ENCODE measurements at regions not wholly inside any gene's neighbourhood (a gene's known extent, or its start where the extent isn't known, plus 50 kb on each side); places are given as distances from the start of the nearest gene placed in this dataset.

GRCh38 chr4:128454281-128454871, 166.8 kb upstream of the PGRMC2 start (continued):
- TF ChIP-seq REST (IDR thresholded peaks at IDR 0.05; ENCODE audit: borderline replicate concordance) = peak; percentile 93
- TF ChIP-seq REST (CRISPR knock-in tag; IDR thresholded peaks at IDR 0.05; ENCODE audit: low read depth) = no peak
- TF ChIP-seq TCF3 (CRISPR knock-in tag; IDR thresholded peaks at IDR 0.05) = peak; percentile 37; the same call in 1 of the 2 replicates
- no peak for TF ChIP-seq SFPQ (IDR thresholded peaks at IDR 0.05; ENCODE audit: low read depth, low read length)
- TF ChIP-seq CBFA2T3 (IDR thresholded peaks at IDR 0.05) = no peak
- TF ChIP-seq ZEB2 (IDR thresholded peaks at IDR 0.05) = peak; percentile 92
- TF ChIP-seq DACH1 (IDR thresholded peaks at IDR 0.05; ENCODE audit: partially characterized antibody) = no peak
- TF ChIP-seq SMARCA4 (IDR thresholded peaks at IDR 0.05) = peak; percentile 33; the same call in 1 of the 2 replicates
- TF ChIP-seq MAFG (tag; conservative IDR thresholded peaks at IDR 0.05) = no peak
- TF ChIP-seq RB1 (IDR thresholded peaks at IDR 0.05; ENCODE audit: low read depth) = 0 out of 2 replicates have a peak, but pooled peaks have one; percentile 22
- no peak for TF ChIP-seq ZKSCAN3 (CRISPR knock-in tag; IDR thresholded peaks at IDR 0.05)
- peak; percentile 66 for TF ChIP-seq SP1 (CRISPR knock-in tag; IDR thresholded peaks at IDR 0.05)
- peak; percentile 79 to 91 (median 91) for TF ChIP-seq CTCF (IDR thresholded peaks at IDR 0.05 in 2 of 3, conservative IDR thresholded peaks at IDR 0.05 in 1 of 3; ENCODE audit: insufficient read depth in 2 of 3, low read depth in 1 of 3, low read length in 3 of 3)
- TF ChIP-seq FOSL1 (tag; conservative IDR thresholded peaks at IDR 0.05) = peak; percentile 60
- no peak for TF ChIP-seq ZNF224 (CRISPR knock-in tag; IDR thresholded peaks at IDR 0.05)
- peak; percentile 97 for TF ChIP-seq CEBPG (CRISPR knock-in tag; IDR thresholded peaks at IDR 0.05)
- peak; percentile 98 for TF ChIP-seq CEBPG (tag; conservative IDR thresholded peaks at IDR 0.05 in 1 of 2, IDR thresholded peaks at IDR 0.05 in 1 of 2)
- 0 out of 4 replicates have a peak, but pooled peaks of 1 of the 2 experiments have one; percentile 25 for TF ChIP-seq HDAC1 (IDR thresholded peaks at IDR 0.05)
